ENCODE measurements at regions not wholly inside any gene's neighbourhood (a gene's known extent, or its start where the extent isn't known, plus 50 kb on each side); places are given as distances from the start of the nearest gene placed in this dataset.
"Not testable (repeated sequence)": the region's sequence is repeated elsewhere in the genome, so short reads cannot be mapped to it uniquely, and the experiment has no call there.

- TF ChIP-seq CTCF, POLR2A (IDR thresholded peaks at IDR 0.05): not testable (repeated sequence)
Measured at GRCh38 chr7:106436933-106437332, 152.2 kb upstream of the NAMPT start.

Data from Peyer's patch (tissue), 4 donors.